Muscle layer of duodenum (tissue), 2 donors: ENCODE measurements at regions not wholly inside any gene's neighbourhood (a gene's known extent, or its start where the extent isn't known, plus 50 kb on each side); places are given as distances from the start of the nearest gene placed in this dataset.

ENCODE experiments used
- H3K27ac ChIP-seq: one replicate; pipeline ENCODE4 v1.7.0; 2013; ENCODE audit warnings: mild to moderate bottlenecking, low read length
- H3K27me3 ChIP-seq: one replicate; pipeline ENCODE4 v1.7.0; 2013; ENCODE audit warnings: low read depth, mild to moderate bottlenecking, control low read depth, low read length
- H3K36me3 ChIP-seq, 2 donors: one replicate each; pipeline ENCODE4 v1.7.0; 2013; ENCODE audit warnings: low read length in 2 of 2, control low read depth in 1 of 2, mild to moderate bottlenecking in 1 of 2; ENCODE audit not compliant: insufficient read depth in 2 of 2, control insufficient read depth in 1 of 2
- H3K4me1 ChIP-seq, 2 donors: one replicate each; pipeline ENCODE4 v1.7.0; 2013; ENCODE audit warnings: low read length in 2 of 2, mild to moderate bottlenecking in 2 of 2, control low read depth in 1 of 2, moderate library complexity in 1 of 2; ENCODE audit not compliant: insufficient read depth in 2 of 2, control insufficient read depth in 1 of 2
- H3K4me3 ChIP-seq, 2 donors: one replicate each; pipeline ENCODE4 v1.7.0; 2013; ENCODE audit warnings: low read length in 2 of 2, low read depth in 1 of 2, mild to moderate bottlenecking in 1 of 2
- H3K9me3 ChIP-seq, 2 donors: one replicate each; pipeline ENCODE4 v1.7.0; 2013; ENCODE audit warnings: low read length in 2 of 2, control low read depth in 1 of 2, mild to moderate bottlenecking in 1 of 2; ENCODE audit not compliant: control insufficient read depth in 1 of 2
- donor health status: healthy.

DNA sequence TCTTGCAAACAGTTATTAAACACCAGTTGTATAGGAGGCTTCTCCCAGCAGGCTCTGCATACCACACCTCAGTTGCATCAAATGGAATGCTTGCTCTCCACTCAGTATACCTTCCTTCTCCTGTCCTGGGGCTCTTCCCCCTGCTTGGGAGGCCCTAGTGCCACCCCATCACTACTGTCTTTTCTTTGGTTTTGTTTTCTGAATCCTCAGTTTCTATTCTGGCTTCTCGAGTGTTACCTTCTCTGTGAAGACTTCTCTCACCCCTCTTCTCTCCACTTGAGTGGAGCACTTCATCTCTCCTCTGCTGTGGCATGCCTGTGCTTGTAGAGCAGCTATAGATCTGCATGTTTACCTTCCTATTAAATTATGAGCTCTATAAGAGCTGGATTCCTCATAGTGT lies 75.7 kb upstream of the TPRG1 start:
- Histone ChIP-seq H3K9me3 (no peaks in the 10 kb centered on the region), H3K4me3 (no peak overlapping the region), H3K27ac (no peak overlapping the region), H3K4me1 (no peaks in the 10 kb centered on the region), H3K27me3 (no peaks in the 10 kb centered on the region), H3K36me3 (no peaks in the 10 kb centered on the region)

DNA sequence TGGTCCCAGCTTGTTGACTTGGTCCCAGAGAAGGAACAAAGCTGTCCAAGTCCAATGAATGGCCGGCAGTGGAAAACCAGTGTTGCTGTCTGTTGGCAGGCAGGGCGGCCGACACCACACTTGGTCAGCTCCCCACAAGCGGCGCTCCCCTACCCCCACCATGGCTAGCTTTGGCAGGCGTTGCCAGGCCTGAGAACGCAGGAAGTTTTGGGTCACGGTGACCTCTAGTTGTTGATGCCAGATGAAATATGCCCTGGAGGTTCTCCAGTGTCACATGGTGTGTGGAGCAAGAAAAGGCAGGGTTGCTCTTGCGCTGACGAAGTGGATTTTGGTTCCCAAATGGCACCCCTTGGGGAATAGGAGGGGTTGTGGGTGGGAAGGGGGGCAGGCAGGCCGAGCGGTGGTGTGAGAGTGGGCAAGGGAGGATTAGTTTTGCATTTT lies 72.7 kb upstream of the TPRG1 start:
- Histone ChIP-seq H3K4me3 (no peak overlapping the region), H3K4me1 (no peaks in the 10 kb centered on the region), H3K9me3 (no peaks in the 10 kb centered on the region), H3K27ac (no peak overlapping the region), H3K36me3 (no peaks in the 10 kb centered on the region), H3K27me3 (no peaks in the 10 kb centered on the region)

DNA sequence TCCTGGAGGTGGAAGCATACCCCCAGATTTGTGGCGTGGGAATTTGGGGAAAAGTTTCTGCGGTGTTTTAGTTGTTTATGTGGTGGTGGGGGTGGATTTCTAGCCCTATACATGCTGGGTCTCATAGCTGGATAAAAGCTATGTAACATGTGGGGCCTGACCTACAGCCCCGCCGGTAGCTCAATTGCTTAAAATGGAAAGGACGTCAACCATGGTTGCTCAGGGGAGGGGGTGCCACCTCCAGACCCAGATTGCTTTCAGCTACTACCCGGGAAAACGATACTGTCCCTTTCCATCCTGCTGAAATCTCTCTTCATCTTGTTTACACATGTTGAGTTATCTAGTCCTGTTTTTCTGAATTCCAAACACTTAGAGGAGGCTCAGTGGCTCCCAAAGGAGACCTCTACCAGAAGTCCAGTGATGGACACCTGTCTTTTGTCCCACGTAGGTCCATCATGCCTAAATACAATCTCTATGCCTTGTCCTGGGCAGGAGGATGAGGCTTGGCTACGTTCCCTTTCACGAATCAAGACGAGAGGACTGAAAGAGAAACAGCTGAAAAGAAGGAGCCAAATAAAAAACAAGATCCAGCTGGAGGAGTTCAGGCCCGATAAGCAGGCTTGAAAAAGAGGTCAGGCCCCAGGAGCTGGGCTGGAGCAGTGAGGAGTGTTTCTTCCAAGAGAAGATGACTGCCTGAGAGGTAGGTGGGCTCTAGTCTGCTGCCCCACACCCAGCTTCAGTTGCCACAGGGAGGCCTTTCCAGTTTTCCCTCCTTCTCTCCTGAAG lies 72.1 kb upstream of the TPRG1 start:
- Histone ChIP-seq H3K27ac (no peak overlapping the region), H3K27me3 (no peaks in the 10 kb centered on the region), H3K4me3 (no peak overlapping the region), H3K36me3 (no peaks in the 10 kb centered on the region), H3K9me3 (no peaks in the 10 kb centered on the region), H3K4me1 (no peaks in the 10 kb centered on the region)

DNA sequence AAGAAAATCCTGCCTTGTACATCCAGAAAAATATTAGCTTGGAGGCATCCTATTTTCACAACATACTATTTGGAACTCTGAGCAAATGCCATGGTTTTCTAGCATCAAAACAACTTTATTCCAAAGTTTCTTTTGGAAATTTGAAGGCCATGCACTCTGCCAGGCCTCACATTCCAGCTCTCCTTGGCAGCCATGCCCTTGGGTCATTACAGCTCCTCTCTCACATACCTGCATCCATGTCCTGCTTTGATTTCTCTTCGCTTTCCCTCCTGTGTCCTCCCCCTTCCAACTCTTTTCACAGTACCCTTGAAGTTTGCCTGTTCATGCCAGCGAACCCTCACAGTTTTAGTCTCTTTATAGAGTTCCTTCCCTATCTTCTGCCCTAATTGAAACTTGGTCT lies 70.9 kb upstream of the TPRG1 start:
- H3K27me3 ChIP-seq, result no peaks in the 10 kb centered on the region
- no peak overlapping the region for H3K27ac ChIP-seq
- no peaks in the 10 kb centered on the region for H3K4me1 ChIP-seq
- no peaks in the 10 kb centered on the region for H3K36me3 ChIP-seq
- no peaks in the 10 kb centered on the region for H3K9me3 ChIP-seq
- H3K4me3 ChIP-seq, result no peak overlapping the region

DNA sequence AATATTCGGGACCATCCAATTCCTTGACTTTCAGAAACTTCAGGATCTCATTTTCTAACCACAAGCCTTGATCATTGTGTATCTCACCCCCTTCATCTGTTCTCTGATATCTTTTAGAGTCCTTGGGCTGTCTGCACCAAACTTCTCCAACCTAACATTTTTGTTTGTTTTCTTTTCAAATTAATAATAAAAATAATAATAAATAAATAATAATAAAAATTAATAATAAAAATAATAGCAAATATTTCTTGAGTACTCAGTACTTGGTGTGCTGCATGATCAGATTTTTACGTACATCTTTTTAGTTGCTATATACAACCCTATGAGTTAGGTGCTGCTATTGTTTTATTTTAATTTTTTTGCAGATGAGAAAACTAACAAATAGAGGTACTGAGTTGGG lies 70.2 kb upstream of the TPRG1 start:
- no peaks in the 10 kb centered on the region for H3K36me3 ChIP-seq
- H3K9me3 ChIP-seq, result no peaks in the 10 kb centered on the region
- no peaks in the 10 kb centered on the region for H3K4me1 ChIP-seq
- H3K27me3 ChIP-seq, result no peaks in the 10 kb centered on the region
- H3K27ac ChIP-seq, result no peak overlapping the region
- H3K4me3 ChIP-seq, result no peak overlapping the region

DNA sequence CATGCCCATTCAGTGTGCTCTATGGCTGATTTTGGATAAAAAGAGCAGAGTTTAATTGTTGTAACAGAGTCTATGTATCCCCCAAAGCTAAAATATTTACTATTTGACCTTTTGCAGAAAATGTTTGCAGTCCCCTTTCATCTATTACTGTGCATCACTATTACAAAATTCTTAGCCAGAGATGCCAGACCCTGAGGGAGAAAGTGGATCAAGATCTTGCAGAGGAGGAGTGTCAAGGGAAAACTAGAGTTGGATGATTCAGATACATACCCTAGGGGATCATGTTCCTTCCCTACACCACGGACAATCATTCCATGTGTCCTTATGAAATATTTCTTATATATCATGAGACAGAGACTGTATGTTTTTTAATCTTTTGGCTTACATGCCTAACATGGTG lies 68.6 kb upstream of the TPRG1 start:
- no peaks in the 10 kb centered on the region for H3K4me1 ChIP-seq
- H3K9me3 ChIP-seq, result no peaks in the 10 kb centered on the region

DNA sequence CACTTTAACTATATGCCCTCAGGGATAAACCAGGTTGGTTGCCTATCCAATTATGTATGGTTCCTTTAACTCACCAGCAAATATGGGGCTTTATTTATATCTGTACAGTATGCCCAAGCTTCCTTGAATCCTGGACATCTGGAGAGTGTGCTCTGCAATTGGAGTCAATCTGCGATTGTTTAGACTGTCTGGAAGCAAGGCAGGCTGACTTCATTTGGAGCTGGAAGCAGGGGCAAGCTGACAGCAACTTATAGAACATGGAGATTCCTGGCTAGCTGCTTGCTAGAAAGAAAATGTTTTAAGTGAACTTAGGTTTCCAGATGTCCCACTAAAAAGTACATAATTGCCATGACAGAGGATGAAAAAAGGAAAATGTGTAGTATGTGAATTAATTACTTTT lies 63.7 kb upstream of the TPRG1 start:
- H3K4me3 ChIP-seq, result no peak overlapping the region
- no peaks in the 10 kb centered on the region for H3K4me1 ChIP-seq
- H3K9me3 ChIP-seq, result peaks cover 0 to 3% of the 10 kb centered on the region in 2 donors
- no peaks in the 10 kb centered on the region for H3K36me3 ChIP-seq
- no peak overlapping the region for H3K27ac ChIP-seq
- H3K27me3 ChIP-seq, result no peaks in the 10 kb centered on the region

More for the DNA sequence above, 68.6 kb upstream of the TPRG1 start:
- Histone ChIP-seq H3K27me3 (no peaks in the 10 kb centered on the region), H3K27ac (no peak overlapping the region), H3K4me3 (no peak overlapping the region), H3K36me3 (no peaks in the 10 kb centered on the region)

DNA sequence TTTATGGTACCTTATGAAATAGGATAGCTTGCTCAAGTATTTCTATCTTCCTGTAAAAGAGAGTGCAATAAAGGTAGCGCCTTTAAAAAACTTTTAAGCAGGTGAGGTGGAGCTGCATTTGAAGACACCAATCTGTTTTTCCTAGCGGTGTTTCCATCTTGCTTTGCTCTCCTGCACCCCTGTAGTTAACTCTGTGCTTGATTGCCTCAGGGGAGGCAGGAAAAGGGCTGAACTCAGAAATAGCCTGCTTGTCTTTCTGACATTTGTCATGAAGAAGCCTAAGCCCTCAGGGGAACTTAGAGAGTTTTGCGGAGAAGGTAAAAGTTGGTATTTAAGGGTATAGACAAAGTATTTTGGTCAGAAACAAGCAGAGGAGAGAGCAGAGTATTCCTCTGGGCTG lies 63.0 kb upstream of the TPRG1 start:
- Histone ChIP-seq H3K27ac (no peak overlapping the region), H3K4me1 (no peaks in the 10 kb centered on the region), H3K27me3 (no peaks in the 10 kb centered on the region), H3K36me3 (no peaks in the 10 kb centered on the region), H3K9me3 (peaks cover 0 to 3% of the 10 kb centered on the region in 2 donors), H3K4me3 (no peak overlapping the region)

DNA sequence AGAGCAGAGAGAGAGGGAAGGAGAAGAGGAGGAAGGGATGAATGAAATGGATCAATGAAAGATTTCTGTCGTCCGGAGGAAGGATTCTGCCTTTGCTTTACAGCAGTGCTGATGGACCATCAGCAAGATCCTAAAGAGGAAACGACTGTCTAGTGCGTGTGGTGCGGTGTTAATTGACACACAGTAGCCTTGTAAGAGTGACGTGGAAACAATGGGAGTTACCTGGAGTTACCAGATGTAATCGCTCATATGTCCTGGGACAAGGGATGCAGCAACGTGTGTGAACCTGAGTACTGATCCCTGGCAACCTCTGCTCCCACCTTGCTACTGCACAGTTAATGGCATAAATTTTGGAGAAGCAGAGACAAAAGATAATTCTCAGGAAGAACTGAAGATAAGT lies 62.6 kb upstream of the TPRG1 start:
- Histone ChIP-seq H3K27ac (no peak overlapping the region), H3K27me3 (no peaks in the 10 kb centered on the region), H3K36me3 (no peaks in the 10 kb centered on the region), H3K4me1 (no peaks in the 10 kb centered on the region), H3K9me3 (peaks cover 0 to 3% of the 10 kb centered on the region in 2 donors), H3K4me3 (no peak overlapping the region)

DNA sequence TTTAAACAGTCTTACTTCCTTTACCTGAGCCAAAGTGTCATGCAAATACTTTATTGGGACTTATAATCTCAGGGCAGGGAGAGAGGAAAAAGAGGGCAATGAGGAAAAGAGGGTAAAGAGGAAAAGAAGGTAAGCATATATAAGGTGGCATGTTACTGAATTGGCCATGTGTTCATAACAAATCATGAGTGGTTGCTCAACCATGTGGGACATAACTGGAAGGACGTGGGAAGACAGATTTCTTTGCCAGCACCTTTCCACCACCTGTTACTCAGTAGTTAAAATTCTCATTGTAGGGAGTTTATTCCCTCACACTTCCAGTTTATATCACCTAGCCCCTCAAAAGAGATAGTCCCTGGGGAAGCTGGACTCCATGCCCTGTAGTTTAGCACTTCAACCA lies 54.7 kb upstream of the TPRG1 start:
- no peak overlapping the region for H3K27ac ChIP-seq
- H3K27me3 ChIP-seq, result no peaks in the 10 kb centered on the region
- H3K9me3 ChIP-seq, result peaks cover 0 to 3% of the 10 kb centered on the region in 2 donors

DNA sequence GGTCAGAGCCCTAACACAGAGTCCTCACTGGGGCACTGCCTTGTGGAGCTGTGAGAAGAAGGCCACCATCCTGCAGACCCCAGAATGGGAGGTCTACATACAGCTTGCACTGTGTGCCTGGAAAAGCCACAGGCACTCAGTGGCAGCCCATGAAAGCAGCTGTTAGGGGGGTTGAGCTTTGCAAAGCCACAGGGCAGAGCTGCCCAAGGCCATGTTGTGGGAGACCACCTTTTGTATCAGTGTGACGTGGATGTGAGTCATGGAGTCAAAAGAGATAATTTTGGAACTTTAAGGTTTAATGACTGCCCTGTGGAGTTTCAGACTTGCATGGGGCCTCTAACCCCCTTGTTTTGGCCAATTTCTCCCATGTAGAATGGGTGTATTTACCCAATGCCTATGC lies 52.9 kb upstream of the TPRG1 start:
- H3K36me3 ChIP-seq, result no peaks in the 10 kb centered on the region
- H3K4me3 ChIP-seq, result no peak overlapping the region
- H3K27me3 ChIP-seq, result no peaks in the 10 kb centered on the region
- H3K4me1 ChIP-seq, result peaks cover 6 to 16% of the 10 kb centered on the region in 2 donors
- peaks cover 0 to 3% of the 10 kb centered on the region in 2 donors for H3K9me3 ChIP-seq
- H3K27ac ChIP-seq, result no peak overlapping the region

More for the DNA sequence above, 54.7 kb upstream of the TPRG1 start:
- Histone ChIP-seq H3K4me3 (no peak overlapping the region), H3K4me1 (no peaks in the 10 kb centered on the region), H3K36me3 (no peaks in the 10 kb centered on the region)

DNA sequence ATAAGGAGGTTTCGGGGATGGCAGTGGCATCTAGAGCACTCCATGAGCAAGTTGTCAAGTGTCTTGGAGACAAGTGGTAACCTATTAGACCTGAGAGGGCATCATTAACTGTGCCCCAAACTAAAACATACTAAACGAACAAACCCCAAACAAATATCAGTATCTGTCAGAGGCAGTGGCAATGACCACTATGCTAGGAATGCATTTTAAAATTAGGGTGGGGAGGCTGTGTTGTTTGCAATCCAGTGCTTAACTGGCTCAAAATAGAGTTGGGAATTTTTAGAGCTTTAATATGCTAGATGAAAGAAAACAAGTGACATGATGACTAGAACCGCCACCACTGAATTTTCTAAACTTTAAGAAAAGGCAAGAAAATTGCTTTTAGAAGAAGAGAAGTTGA lies 51.8 kb upstream of the TPRG1 start:
- Histone ChIP-seq H3K27ac (no peak overlapping the region), H3K27me3 (no peaks in the 10 kb centered on the region), H3K4me1 (peaks cover 13 to 19% of the 10 kb centered on the region in 2 donors), H3K36me3 (no peaks in the 10 kb centered on the region), H3K4me3 (no peak overlapping the region), H3K9me3 (peaks cover 0 to 3% of the 10 kb centered on the region in 2 donors)
